ENCODE measurements at regions not wholly inside any gene's neighbourhood (a gene's known extent, or its start where the extent isn't known, plus 50 kb on each side); places are given as distances from the start of the nearest gene placed in this dataset.

GRCh38 chr2:240319855-240320203, 115.6 kb upstream of the GPC1 start:
- no peak for DNase-seq (ENCODE audit: low read depth)

DNA sequence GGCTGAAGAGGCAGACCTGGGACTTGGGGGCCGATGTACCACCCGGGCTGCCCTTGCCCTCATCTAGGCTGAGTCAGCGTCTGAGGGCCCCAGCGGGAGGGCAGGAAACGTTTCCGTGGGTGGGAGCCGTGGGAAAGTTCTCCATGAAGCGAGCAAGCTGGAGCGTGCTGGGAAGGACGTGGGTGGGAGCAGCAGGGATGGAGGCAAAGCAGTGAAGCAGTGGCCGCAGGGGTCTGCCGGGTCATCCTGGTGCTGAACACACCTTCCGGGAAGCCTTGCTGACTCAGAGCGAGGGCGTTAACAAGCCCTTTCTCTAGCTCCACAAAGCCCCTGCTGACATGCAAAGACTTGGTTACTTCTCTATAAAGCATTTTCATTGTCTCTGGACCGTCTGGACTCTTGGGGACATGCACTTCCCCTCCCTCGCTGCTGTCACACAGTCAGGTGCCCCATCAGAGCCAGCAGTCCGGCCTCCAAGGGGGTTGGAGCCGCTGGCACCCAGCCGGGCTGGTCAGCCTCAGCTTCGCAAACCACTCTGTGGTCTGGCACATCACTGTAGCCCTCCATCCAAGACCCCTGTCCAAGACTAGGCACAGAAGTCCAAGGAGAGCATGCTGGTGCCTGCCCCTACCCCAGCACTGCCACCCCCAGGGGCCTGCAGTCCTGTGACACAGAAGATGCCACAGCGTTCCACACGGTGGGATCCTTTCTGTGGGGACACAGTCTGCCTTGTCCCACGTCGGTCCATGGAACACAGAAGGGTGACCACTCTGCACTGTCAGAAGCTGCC, 115.1 kb upstream of the GPC1 start:
- DNase-seq (ENCODE audit: low read depth), result no peak

DNA sequence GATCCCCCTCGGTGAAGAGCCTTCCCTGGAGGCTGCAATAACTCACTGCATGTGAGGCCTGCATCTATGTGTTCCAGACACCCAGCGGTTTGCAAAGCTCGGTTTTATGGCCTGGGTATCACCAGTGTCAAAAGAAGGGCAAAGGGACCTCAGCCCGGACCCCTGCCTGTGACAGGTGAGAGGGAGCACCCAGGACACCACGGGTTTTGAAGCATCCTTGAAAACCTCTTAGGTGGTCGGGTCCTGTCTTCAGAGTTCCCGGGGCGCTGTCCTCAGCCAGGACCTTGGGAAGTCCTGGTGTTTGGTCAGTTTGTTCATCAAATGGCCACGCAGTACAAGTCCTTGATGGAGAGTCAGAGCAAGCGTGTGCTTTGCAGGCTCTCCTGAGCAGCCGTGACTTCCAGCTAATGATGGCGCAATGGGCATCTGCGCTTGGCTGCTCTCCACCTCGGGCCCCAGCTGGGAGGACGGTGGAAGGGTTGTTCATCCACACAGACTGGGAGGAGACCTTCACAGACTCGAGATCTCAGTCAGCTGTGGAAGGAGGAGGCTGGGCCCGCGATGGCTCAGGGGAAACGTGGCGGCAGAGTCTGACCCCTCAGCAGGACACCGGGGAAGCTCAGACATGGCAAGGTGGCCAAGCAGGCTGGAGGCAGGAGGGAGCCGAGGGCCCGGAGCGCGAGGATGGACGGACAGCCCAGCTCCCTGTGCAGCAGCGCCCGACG, 113.1 kb upstream of the GPC1 start:
- DNase-seq (ENCODE audit: low read depth), result no peak

- DNase-seq (ENCODE audit: low read depth), result no peak
Observed at GRCh38 chr2:240322991-240323390, 112.5 kb upstream of the GPC1 start.

DNA sequence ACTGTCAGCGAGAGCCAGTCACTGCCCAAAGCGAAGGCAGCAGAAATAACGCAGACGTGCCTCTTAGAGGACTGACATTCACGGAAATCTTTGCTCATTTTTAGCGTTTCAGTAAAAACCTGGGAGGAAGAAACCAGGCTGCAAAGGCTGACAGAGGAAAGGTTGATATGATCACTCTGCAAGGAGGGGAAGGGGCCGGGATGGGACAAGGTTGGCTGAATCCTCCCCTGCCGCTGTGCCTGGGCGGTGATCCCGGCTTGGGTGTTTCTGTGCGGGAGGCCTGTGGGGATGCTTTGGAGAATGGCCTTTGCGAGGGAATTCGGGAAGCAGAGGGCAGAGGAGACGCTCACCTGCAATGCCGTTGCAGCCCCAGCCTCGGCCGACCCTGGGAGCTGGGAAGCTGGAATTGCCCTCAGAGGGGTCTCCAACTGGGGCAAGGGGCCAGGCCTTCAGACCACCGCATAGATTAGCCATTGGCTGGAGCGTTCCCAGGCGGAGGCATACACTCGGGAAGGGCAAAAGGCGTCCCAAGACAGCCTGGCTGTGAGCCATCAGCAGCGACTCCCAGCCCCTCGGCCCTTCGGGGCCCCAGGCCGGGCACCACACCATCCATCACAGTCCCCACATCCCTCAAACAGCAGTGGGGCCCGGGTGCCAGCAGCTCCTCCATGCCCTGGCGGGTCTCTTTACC, 111.7 kb upstream of the GPC1 start:
- no peak for DNase-seq (ENCODE audit: low read depth)

- DNase-seq (ENCODE audit: low read depth), result no peak
Observed at GRCh38 chr2:240324312-240325015, 111.0 kb upstream of the GPC1 start.

DNA sequence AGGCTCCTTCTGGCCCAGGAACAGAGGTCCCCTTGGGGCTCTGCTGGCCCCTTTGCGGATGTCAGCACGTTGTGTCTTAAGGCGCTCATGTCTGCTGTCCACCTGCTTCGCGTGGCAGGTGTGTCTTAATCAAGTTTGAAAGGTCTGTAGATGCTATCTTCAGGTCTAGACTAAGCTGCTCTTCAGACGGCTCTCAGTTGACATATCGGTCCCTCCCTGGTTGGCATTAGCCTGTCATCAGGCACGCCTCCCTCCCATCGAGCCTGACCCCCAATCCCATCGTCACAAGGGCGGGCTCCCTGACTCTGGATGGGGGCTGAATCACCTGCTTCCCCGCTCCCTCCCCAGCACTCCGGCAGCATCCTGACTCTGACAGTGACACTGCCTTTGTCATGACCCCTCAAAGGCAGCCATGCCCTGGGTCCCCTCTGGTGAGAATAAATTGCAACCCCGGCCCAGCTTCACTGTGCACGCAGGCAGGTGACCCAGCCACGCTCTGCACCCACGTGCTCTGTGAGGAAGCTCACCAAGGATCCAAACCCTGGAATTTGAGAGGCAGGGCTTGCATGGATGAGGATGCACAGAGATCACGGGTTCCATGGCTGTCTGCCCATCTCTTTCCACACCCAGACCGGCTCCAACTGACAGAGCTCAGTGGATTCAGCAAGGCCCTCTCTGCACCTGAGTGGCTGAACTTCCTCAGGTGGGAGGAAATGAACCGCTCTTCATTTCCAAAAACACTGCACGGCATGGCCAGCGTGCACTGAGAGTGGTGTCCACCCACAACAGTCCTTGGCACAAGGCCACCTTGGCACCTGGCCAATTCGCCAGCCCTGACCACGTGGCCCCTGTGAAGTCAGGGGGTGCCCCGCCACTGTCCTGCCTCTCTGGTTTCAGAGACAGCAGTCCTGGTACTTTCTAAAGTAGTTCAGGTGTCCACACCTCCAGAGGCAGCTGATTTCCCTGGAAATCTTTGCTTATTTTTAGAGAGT, 110.2 kb upstream of the GPC1 start:
- DNase-seq (ENCODE audit: low read depth), result no peak

GRCh38 chr2:240326246-240326645, 109.2 kb upstream of the GPC1 start:
- DNase-seq (ENCODE audit: low read depth), result no peak

GRCh38 chr2:240326886-240327285, 108.6 kb upstream of the GPC1 start:
- no peak for DNase-seq (ENCODE audit: low read depth)

DNA sequence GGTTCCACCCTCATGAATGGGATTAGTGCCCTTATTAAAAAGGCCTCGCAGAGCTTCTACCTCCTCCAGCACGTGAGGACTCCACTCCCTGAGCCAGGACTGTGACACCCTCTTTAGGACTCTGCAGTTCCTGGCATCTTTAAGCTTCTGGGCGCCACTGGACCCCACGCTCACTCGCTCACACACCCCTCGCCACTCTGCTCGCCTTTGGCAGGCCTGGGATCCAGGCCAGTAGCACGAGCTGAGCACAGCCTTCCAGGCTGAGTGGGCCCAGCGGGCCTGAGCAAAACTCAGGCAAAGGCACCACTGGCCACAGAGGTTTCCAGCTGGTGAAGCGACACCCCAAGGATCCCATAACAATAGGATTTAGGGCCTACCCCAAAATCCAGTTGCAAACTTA, 107.9 kb upstream of the GPC1 start:
- DNase-seq (ENCODE audit: low read depth), result no peak

- DNase-seq (ENCODE audit: low read depth), result no peak
Observed at GRCh38 chr2:240328526-240328925, 106.9 kb upstream of the GPC1 start.

GRCh38 chr2:240329116-240329665, 106.3 kb upstream of the GPC1 start:
- DNase-seq (ENCODE audit: low read depth), result no peak

- DNase-seq (ENCODE audit: low read depth), result no peak
Observed at GRCh38 chr2:240329778-240330177, 105.7 kb upstream of the GPC1 start.

GRCh38 chr2:240333985-240334384, 101.5 kb upstream of the GPC1 start:
- DNase-seq (ENCODE audit: low read depth), result no peak

DNA sequence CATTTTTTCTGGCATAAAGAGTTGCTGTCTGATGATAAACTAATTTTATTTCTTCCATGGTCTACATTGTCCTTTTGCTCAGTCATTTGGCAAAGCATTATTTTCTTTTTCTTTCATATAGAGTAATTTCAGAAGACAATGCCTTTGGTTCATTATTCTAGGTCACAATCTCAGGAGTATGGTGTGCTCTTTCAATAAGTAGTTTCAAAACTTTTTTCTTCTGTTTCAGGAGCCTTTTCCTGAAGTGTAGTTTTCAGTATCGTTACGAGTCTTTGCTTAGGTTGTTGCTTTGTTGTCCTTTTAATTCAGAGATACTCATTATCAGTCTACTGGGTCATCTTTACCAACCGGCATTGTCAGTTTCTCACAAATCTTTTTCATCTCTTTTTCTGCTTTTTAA, 100.4 kb upstream of the GPC1 start:
- no peak for DNase-seq (ENCODE audit: low read depth)

GRCh38 chr2:240336820-240337427, 98.5 kb upstream of the GPC1 start:
- DNase-seq (ENCODE audit: low read depth), result no peak

- DNase-seq (ENCODE audit: low read depth), result no peak
Observed at GRCh38 chr2:240338274-240338673, 97.2 kb upstream of the GPC1 start.

DNA sequence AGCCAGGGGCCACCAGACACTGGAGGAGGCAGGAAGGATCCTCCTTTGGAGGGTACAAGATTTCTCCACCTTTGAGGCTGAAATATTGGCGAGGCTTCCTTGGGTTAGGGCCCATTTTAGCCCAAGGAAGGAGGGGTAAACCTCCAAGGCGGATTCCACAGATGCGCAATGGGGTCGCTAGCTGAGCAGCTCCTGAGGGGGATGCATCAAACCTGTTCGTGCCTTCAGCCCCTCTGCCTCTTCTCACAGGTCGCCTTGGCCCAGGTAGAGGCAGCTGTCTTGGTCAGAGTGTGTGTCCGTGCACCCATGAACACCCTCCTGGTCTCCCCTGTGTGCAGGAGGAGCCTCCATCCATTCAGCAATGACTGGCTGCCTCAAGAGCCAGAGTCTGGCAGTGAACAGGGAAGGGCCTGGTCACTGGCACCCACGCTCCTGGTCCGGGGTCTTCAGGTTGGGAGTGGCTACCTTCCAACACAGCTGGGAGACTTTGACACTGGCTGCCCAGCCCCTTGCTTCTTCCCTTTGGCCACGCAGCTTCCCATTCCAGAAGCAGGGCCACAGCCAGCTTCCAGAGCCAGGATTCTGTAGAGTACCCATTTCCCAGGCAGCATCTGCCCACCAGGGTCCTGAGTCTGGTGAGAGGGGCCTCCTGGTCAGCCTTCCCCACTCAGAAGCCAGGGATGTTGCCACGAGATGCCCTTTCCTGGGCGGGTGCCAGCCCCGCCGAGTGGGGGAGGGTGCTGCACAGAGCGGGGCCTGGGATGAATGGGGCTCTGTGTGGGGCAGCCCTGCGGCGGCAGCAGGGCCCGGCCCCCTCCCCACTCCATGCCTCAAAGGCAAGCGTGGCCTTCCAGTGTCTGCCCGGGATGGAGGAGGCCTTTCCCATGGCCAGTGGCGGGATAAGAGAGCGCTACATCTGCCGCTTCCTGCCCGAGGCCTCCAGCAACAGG, 95.8 kb upstream of the GPC1 start:
- DNase-seq (ENCODE audit: low read depth), result no peak

GRCh38 chr2:240340361-240340761, 95.1 kb upstream of the GPC1 start:
- no peak for DNase-seq (ENCODE audit: low read depth)
